Gastrocnemius medialis (tissue), 4 donors: ENCODE measurements at regions not wholly inside any gene's neighbourhood (a gene's known extent, or its start where the extent isn't known, plus 50 kb on each side); places are given as distances from the start of the nearest gene placed in this dataset.

Source experiments
- ATAC-seq, 2 donors: fragments of 150-250 bp; one replicate each; pipeline ENCODE4 v1.9.1; 2016
- DNase-seq, 2 donors: peaks; one replicate each; pipeline ENCODE4 v3.0.0-alpha.2; 2019
- H3K27ac ChIP-seq, 4 donors: fragments of 200-600 bp; sonication (generic); 1 replicate in 1 of 4; 2 replicates in 3 of 4; pipeline ENCODE4 v1.5.1; 2016 to 2018; ENCODE audit warnings: mild to moderate bottlenecking in 2 of 4, moderate library complexity in 1 of 4
- H3K27me3 ChIP-seq, 3 donors: fragments of 200-600 bp; sonication (generic) in 2 of 3; 1 replicate in 1 of 3; 2 replicates in 2 of 3; pipeline versions ENCODE4 v1.5.1 to v1.6.0; 2016 to 2019; ENCODE audit warnings: mild to moderate bottlenecking in 1 of 3, moderate library complexity in 1 of 3
- H3K36me3 ChIP-seq, 2 donors: fragments of 200-600 bp; sonication (generic) in 1 of 2; one replicate each; pipeline ENCODE4 v1.5.1; 2017 to 2018
- H3K4me1 ChIP-seq, 2 donors: fragments of 200-600 bp; sonication (generic) in 1 of 2; one replicate each; pipeline ENCODE4 v1.5.1; 2016 to 2017; ENCODE audit warnings: mild to moderate bottlenecking in 2 of 2
- H3K4me3 ChIP-seq, 4 donors: fragments of 200-600 bp; sonication (generic) in 3 of 4; 1 replicate in 1 of 4; 2 replicates in 3 of 4; pipeline ENCODE4 v1.5.1; 2016 to 2019; ENCODE audit warnings: mild to moderate bottlenecking in 2 of 4
- H3K9me3 ChIP-seq, 3 donors: fragments of 200-600 bp; sonication (generic) in 2 of 3; 1 replicate in 1 of 3; 2 replicates in 2 of 3; pipeline ENCODE4 v1.5.1; 2016 to 2019
- CTCF ChIP-seq, 5 experiments: fragments of 450-650 bp in 3 of 5; fragments of 200-600 bp in 2 of 5; sonication (generic) in 2 of 5; IDR thresholded peaks in 4 of 5; conservative IDR thresholded peaks in 1 of 5; 1 replicate in 4 of 5; 2 replicates in 1 of 5; pipeline ENCODE4 v1.5.1; 2016 to 2019; ENCODE audit warnings: antibody characterized with exemption in 5 of 5, mild to moderate bottlenecking in 3 of 5, moderate library complexity in 3 of 5
- POLR2A ChIP-seq, 2 donors: fragments of 450-650 bp; IDR thresholded peaks; one replicate each; pipeline ENCODE4 v1.6.1; 2017; ENCODE audit warnings: antibody characterized with exemption in 2 of 2, mild to moderate bottlenecking in 2 of 2, moderate library complexity in 2 of 2
- in situ Hi-C, 4 donors: fragments of 200-750 bp; cut with MboI; loops; one replicate each; pipeline versions ENCODE4 v1.15.0 to v1.8.0; 2017; ENCODE audit warnings: low sequenced_read_pairs in 4 of 4
- intact Hi-C: fragments of 100-400 bp; cut with DNase I; formaldehyde crosslinking; loops from one replicate; pipeline ENCODE4 v1.15.1; 2023; ENCODE audit warnings: low total_unique reads

- intact Hi-C loops (loop anchor here (2.0 to 10.0 kb wide), 2 partner anchors 268 to 436 kb away; no protein-coding TSS in a partner anchor), in situ Hi-C loops (loop anchor here (5.0 to 25.0 kb wide), 6 partner anchors 65 to 440 kb away; partner anchors contain the start of genes ATOSB (in 3 of the 4), ARHGEF39 (in 1 of the 4), CA9 (in 1 of the 4) and CCDC107 (in 1 of the 4))
- Histone ChIP-seq H3K27me3 (no peaks in the 10 kb centered on the region), H3K9me3 (no peaks in the 10 kb centered on the region), H3K27ac (peak overlapping the region; percentile 83 to 95 (median 90)), H3K36me3 (peaks cover 0 to 39% of the 10 kb centered on the region in 2 donors), H3K4me3 (no peak overlapping the region), H3K4me1 (peaks cover 35 to 73% of the 10 kb centered on the region in 2 donors)
- no peak for DNase-seq
- TF ChIP-seq CTCF (IDR thresholded peaks at IDR 0.05 in 4 of 5, conservative IDR thresholded peaks at IDR 0.05 in 1 of 5) (no peak), POLR2A (IDR thresholded peaks at IDR 0.05) (no peak)
- no peak for ATAC-seq
Measured at GRCh38 chr9:35552376-35552775, 52.7 kb upstream of the TESK1 start.

- no peaks in the 10 kb centered on the region for H3K9me3 ChIP-seq
- peak overlapping the region; percentile 83 to 95 (median 90) for H3K27ac ChIP-seq
- no peak overlapping the region for H3K4me3 ChIP-seq
- peaks cover 40 to 78% of the 10 kb centered on the region in 2 donors for H3K4me1 ChIP-seq
- intact Hi-C loops, result loop anchor here (2.0 to 10.0 kb wide), 2 partner anchors 268 to 436 kb away; no protein-coding TSS in a partner anchor
- no peak for DNase-seq
- in situ Hi-C loops, result loop anchor here (5.0 to 25.0 kb wide), 6 partner anchors 66 to 441 kb away; partner anchors contain the start of genes ATOSB (in 3 of the 4), ARHGEF39 (in 1 of the 4), CA9 (in 1 of the 4) and CCDC107 (in 1 of the 4)
- no peaks in the 10 kb centered on the region for H3K27me3 ChIP-seq
- TF ChIP-seq POLR2A (IDR thresholded peaks at IDR 0.05) (no peak), CTCF (IDR thresholded peaks at IDR 0.05 in 4 of 5, conservative IDR thresholded peaks at IDR 0.05 in 1 of 5) (no peak)
- peaks cover 0 to 39% of the 10 kb centered on the region in 2 donors for H3K36me3 ChIP-seq
- ATAC-seq, result no peak
Measured at GRCh38 chr9:35552837-35553236, 52.2 kb upstream of the TESK1 start.

GRCh38 chr9:35553670-35554543 lies 51.2 kb upstream of the TESK1 start:
- in situ Hi-C loops, result loop anchor here (5.0 to 25.0 kb wide), 6 partner anchors 67 to 442 kb away; partner anchors contain the start of genes ATOSB (in 3 of the 4), ARHGEF39 (in 1 of the 4), CA9 (in 1 of the 4) and CCDC107 (in 1 of the 4)
- no peaks in the 10 kb centered on the region for H3K9me3 ChIP-seq
- ATAC-seq (peak; percentile 72 to 81), DNase-seq (peak; percentile 55 to 81)
- intact Hi-C loops, result loop anchor here (1.0 to 10.0 kb wide), 5 partner anchors 43 to 437 kb away; no protein-coding TSS in a partner anchor
- peaks cover 0 to 39% of the 10 kb centered on the region in 2 donors for H3K36me3 ChIP-seq
- no peaks in the 10 kb centered on the region for H3K27me3 ChIP-seq
- H3K27ac ChIP-seq, result peak overlapping the region; percentile 83 to 95 (median 90)
- TF ChIP-seq POLR2A (IDR thresholded peaks at IDR 0.05) (no peak), CTCF (IDR thresholded peaks at IDR 0.05 in 4 of 5, conservative IDR thresholded peaks at IDR 0.05 in 1 of 5) (peak; percentile 93 to 98 (median 93))
- no peak overlapping the region for H3K4me3 ChIP-seq
- H3K4me1 ChIP-seq, result peaks cover 51 to 81% of the 10 kb centered on the region in 2 donors

GRCh38 chr9:35555246-35555701 lies 49.8 kb upstream of the TESK1 start:
- H3K27ac ChIP-seq, result peak overlapping the region; percentile 83 to 95 (median 90)
- ATAC-seq (no peak), DNase-seq (no peak)
- H3K4me3 ChIP-seq, result no peak overlapping the region
- in situ Hi-C loops, result loop anchor here in 2 of 4 donors (10.0 to 25.0 kb wide), 3 partner anchors 107 to 443 kb away; partner anchors contain the start of genes ATOSB (in 2 of the 2), ARHGEF39 (in 1 of the 2), CA9 (in 1 of the 2) and CCDC107 (in 1 of the 2)
- no peaks in the 10 kb centered on the region for H3K27me3 ChIP-seq
- no peaks in the 10 kb centered on the region for H3K9me3 ChIP-seq
- H3K36me3 ChIP-seq, result peaks cover 0 to 42% of the 10 kb centered on the region in 2 donors
- no peak for TF ChIP-seq POLR2A (IDR thresholded peaks at IDR 0.05)
- no peak for TF ChIP-seq CTCF (IDR thresholded peaks at IDR 0.05 in 4 of 5, conservative IDR thresholded peaks at IDR 0.05 in 1 of 5)
- H3K4me1 ChIP-seq, result peaks cover 60 to 86% of the 10 kb centered on the region in 2 donors
- intact Hi-C loops, result loop anchor here (2.0 to 10.0 kb wide), 2 partner anchors 44 to 270 kb away; no protein-coding TSS in a partner anchor
